ENCODE measurements at regions not wholly inside any gene's neighbourhood (a gene's known extent, or its start where the extent isn't known, plus 50 kb on each side); places are given as distances from the start of the nearest gene placed in this dataset.

- Histone ChIP-seq H3K9ac (ENCODE audit: low read length) (no peak overlapping the region), H2BK15ac (replicated peaks; ENCODE audit: low read depth) (no peak overlapping the region), H3K27ac (ENCODE audit: low read depth, low read length) (no peak overlapping the region), H2AK5ac (ENCODE audit: low read length) (no peak overlapping the region), H3K79me2 (ENCODE audit: control insufficient read depth, insufficient read depth, low read length) (no peaks in the 10 kb centered on the region), H3K18ac (ENCODE audit: low read length) (no peak overlapping the region), H4K8ac (ENCODE audit: low read depth, low read length) (no peak overlapping the region), H2BK5ac (ENCODE audit: low read length) (no peak overlapping the region), H3K56ac (ENCODE audit: low read length) (no peak overlapping the region), H2BK120ac (ENCODE audit: low read depth, low read length) (no peak overlapping the region), H3K79me1 (ENCODE audit: low read length) (no peaks in the 10 kb centered on the region), H3K4me3 (ENCODE audit: low read length) (no peak overlapping the region), H4K5ac (ENCODE audit: low read length) (no peak overlapping the region), H3K4ac (ENCODE audit: low read depth, low read length) (no peak overlapping the region), H3K4me2 (ENCODE audit: low read length) (no peak overlapping the region), H3K23ac (ENCODE audit: low read length) (no peak overlapping the region), H3K36me3 (ENCODE audit: control insufficient read depth, insufficient read depth, low read length) (no peaks in the 10 kb centered on the region), H3K4me1 (ENCODE audit: control insufficient read depth, low read depth, low read length) (no peaks in the 10 kb centered on the region), H3K27me3 (ENCODE audit: insufficient read depth, low read length, poor library complexity) (no peaks in the 10 kb centered on the region)
- peak; percentile 54 for DNase-seq
- no CpG with 5 or more reads among the region's 4 CpGs for WGBS (ENCODE audit: extremely low coverage, insufficient coverage, low lambda C conversion rate)
Measured at GRCh38 chr12:87274594-87275245, 754.5 kb downstream of the C12orf50 start.

GRCh38 chr12:87272851-87273250, 756.4 kb downstream of the C12orf50 start:
- H3K4ac ChIP-seq (ENCODE audit: low read depth, low read length) = no peak overlapping the region
- no peak overlapping the region for H3K23ac ChIP-seq (ENCODE audit: low read length)
- H3K9ac ChIP-seq (ENCODE audit: low read length) = no peak overlapping the region
- no peak overlapping the region for H3K4me2 ChIP-seq (ENCODE audit: low read length)
- no peaks in the 10 kb centered on the region for H3K36me3 ChIP-seq (ENCODE audit: control insufficient read depth, insufficient read depth, low read length)
- no peak overlapping the region for H2BK5ac ChIP-seq (ENCODE audit: low read length)
- DNase-seq = no peak
- WGBS (ENCODE audit: extremely low coverage, insufficient coverage, low lambda C conversion rate) = no CpG with 5 or more reads among the region's 2 CpGs
- H3K56ac ChIP-seq (ENCODE audit: low read length) = no peak overlapping the region
- H3K4me1 ChIP-seq (ENCODE audit: control insufficient read depth, low read depth, low read length) = no peaks in the 10 kb centered on the region
- H3K27ac ChIP-seq (ENCODE audit: low read depth, low read length) = no peak overlapping the region
- H2AK5ac ChIP-seq (ENCODE audit: low read length) = no peak overlapping the region
- no peak overlapping the region for H2BK15ac ChIP-seq (replicated peaks; ENCODE audit: low read depth)
- no peaks in the 10 kb centered on the region for H3K27me3 ChIP-seq (ENCODE audit: insufficient read depth, low read length, poor library complexity)
- no peaks in the 10 kb centered on the region for H3K79me1 ChIP-seq (ENCODE audit: low read length)
- H3K4me3 ChIP-seq (ENCODE audit: low read length) = no peak overlapping the region
- H4K5ac ChIP-seq (ENCODE audit: low read length) = no peak overlapping the region
- H2BK120ac ChIP-seq (ENCODE audit: low read depth, low read length) = no peak overlapping the region
- H3K18ac ChIP-seq (ENCODE audit: low read length) = no peak overlapping the region
- no peak overlapping the region for H4K8ac ChIP-seq (ENCODE audit: low read depth, low read length)
- H3K79me2 ChIP-seq (ENCODE audit: control insufficient read depth, insufficient read depth, low read length) = no peaks in the 10 kb centered on the region

- no peak overlapping the region for H3K4ac ChIP-seq (ENCODE audit: low read depth, low read length)
- no peaks in the 10 kb centered on the region for H3K27me3 ChIP-seq (ENCODE audit: insufficient read depth, low read length, poor library complexity)
- H2BK5ac ChIP-seq (ENCODE audit: low read length) = no peak overlapping the region
- no peak for DNase-seq
- H3K9ac ChIP-seq (ENCODE audit: low read length) = no peak overlapping the region
- H3K18ac ChIP-seq (ENCODE audit: low read length) = no peak overlapping the region
- H4K8ac ChIP-seq (ENCODE audit: low read depth, low read length) = no peak overlapping the region
- no peaks in the 10 kb centered on the region for H3K36me3 ChIP-seq (ENCODE audit: control insufficient read depth, insufficient read depth, low read length)
- no peaks in the 10 kb centered on the region for H3K79me2 ChIP-seq (ENCODE audit: control insufficient read depth, insufficient read depth, low read length)
- no peak overlapping the region for H2BK120ac ChIP-seq (ENCODE audit: low read depth, low read length)
- no peak overlapping the region for H2BK15ac ChIP-seq (replicated peaks; ENCODE audit: low read depth)
- H2AK5ac ChIP-seq (ENCODE audit: low read length) = no peak overlapping the region
- no peak overlapping the region for H3K4me3 ChIP-seq (ENCODE audit: low read length)
- H3K4me1 ChIP-seq (ENCODE audit: control insufficient read depth, low read depth, low read length) = no peaks in the 10 kb centered on the region
- no peaks in the 10 kb centered on the region for H3K79me1 ChIP-seq (ENCODE audit: low read length)
- WGBS (ENCODE audit: extremely low coverage, insufficient coverage, low lambda C conversion rate) = no CpG with 5 or more reads among the region's 3 CpGs
- no peak overlapping the region for H3K23ac ChIP-seq (ENCODE audit: low read length)
- H3K56ac ChIP-seq (ENCODE audit: low read length) = no peak overlapping the region
- H4K5ac ChIP-seq (ENCODE audit: low read length) = no peak overlapping the region
- no peak overlapping the region for H3K4me2 ChIP-seq (ENCODE audit: low read length)
- no peak overlapping the region for H3K27ac ChIP-seq (ENCODE audit: low read depth, low read length)
Measured at GRCh38 chr12:87270919-87271318, 758.3 kb downstream of the C12orf50 start.

- Histone ChIP-seq H3K23ac (ENCODE audit: low read length) (no peak overlapping the region), H3K27me3 (ENCODE audit: insufficient read depth, low read length, poor library complexity) (no peaks in the 10 kb centered on the region), H3K27ac (ENCODE audit: low read depth, low read length) (no peak overlapping the region), H3K56ac (ENCODE audit: low read length) (no peak overlapping the region), H3K18ac (ENCODE audit: low read length) (no peak overlapping the region), H4K5ac (ENCODE audit: low read length) (no peak overlapping the region), H3K4me1 (ENCODE audit: control insufficient read depth, low read depth, low read length) (no peaks in the 10 kb centered on the region), H2BK5ac (ENCODE audit: low read length) (no peak overlapping the region), H3K4me2 (ENCODE audit: low read length) (no peak overlapping the region), H4K8ac (ENCODE audit: low read depth, low read length) (no peak overlapping the region), H2AK5ac (ENCODE audit: low read length) (no peak overlapping the region), H3K36me3 (ENCODE audit: control insufficient read depth, insufficient read depth, low read length) (no peaks in the 10 kb centered on the region), H3K9ac (ENCODE audit: low read length) (no peak overlapping the region), H3K79me1 (ENCODE audit: low read length) (no peaks in the 10 kb centered on the region), H3K79me2 (ENCODE audit: control insufficient read depth, insufficient read depth, low read length) (no peaks in the 10 kb centered on the region), H2BK120ac (ENCODE audit: low read depth, low read length) (no peak overlapping the region), H2BK15ac (replicated peaks; ENCODE audit: low read depth) (no peak overlapping the region), H3K4me3 (ENCODE audit: low read length) (no peak overlapping the region), H3K4ac (ENCODE audit: low read depth, low read length) (no peak overlapping the region)
- peak; percentile 27 for DNase-seq
- no CpG with 5 or more reads among the region's 2 CpGs for WGBS (ENCODE audit: extremely low coverage, insufficient coverage, low lambda C conversion rate)
Measured at GRCh38 chr12:87266305-87266704, 762.9 kb downstream of the C12orf50 start.

GRCh38 chr12:87259391-87259790, 769.8 kb downstream of the C12orf50 start:
- DNase-seq = no peak
- Histone ChIP-seq H3K27ac (ENCODE audit: low read depth, low read length) (no peak overlapping the region), H3K79me2 (ENCODE audit: control insufficient read depth, insufficient read depth, low read length) (no peaks in the 10 kb centered on the region), H3K23ac (ENCODE audit: low read length) (no peak overlapping the region), H3K4ac (ENCODE audit: low read depth, low read length) (no peak overlapping the region), H2AK5ac (ENCODE audit: low read length) (no peak overlapping the region), H3K36me3 (ENCODE audit: control insufficient read depth, insufficient read depth, low read length) (no peaks in the 10 kb centered on the region), H3K4me2 (ENCODE audit: low read length) (no peak overlapping the region), H3K79me1 (ENCODE audit: low read length) (no peaks in the 10 kb centered on the region), H4K8ac (ENCODE audit: low read depth, low read length) (no peak overlapping the region), H3K56ac (ENCODE audit: low read length) (no peak overlapping the region), H2BK5ac (ENCODE audit: low read length) (no peak overlapping the region), H3K4me1 (ENCODE audit: control insufficient read depth, low read depth, low read length) (no peaks in the 10 kb centered on the region), H2BK120ac (ENCODE audit: low read depth, low read length) (no peak overlapping the region), H4K5ac (ENCODE audit: low read length) (no peak overlapping the region), H2BK15ac (replicated peaks; ENCODE audit: low read depth) (no peak overlapping the region), H3K9ac (ENCODE audit: low read length) (no peak overlapping the region), H3K4me3 (ENCODE audit: low read length) (no peak overlapping the region), H3K27me3 (ENCODE audit: insufficient read depth, low read length, poor library complexity) (no peaks in the 10 kb centered on the region), H3K18ac (ENCODE audit: low read length) (no peak overlapping the region)

GRCh38 chr12:87254381-87255030, 774.7 kb downstream of the C12orf50 start:
- H2BK15ac ChIP-seq (replicated peaks; ENCODE audit: low read depth) = no peak overlapping the region
- no peak overlapping the region for H2BK5ac ChIP-seq (ENCODE audit: low read length)
- no peaks in the 10 kb centered on the region for H3K79me1 ChIP-seq (ENCODE audit: low read length)
- no peak overlapping the region for H3K4ac ChIP-seq (ENCODE audit: low read depth, low read length)
- H3K27me3 ChIP-seq (ENCODE audit: insufficient read depth, low read length, poor library complexity) = no peaks in the 10 kb centered on the region
- no peaks in the 10 kb centered on the region for H3K4me1 ChIP-seq (ENCODE audit: control insufficient read depth, low read depth, low read length)
- WGBS (ENCODE audit: extremely low coverage, insufficient coverage, low lambda C conversion rate) = no CpG with 5 or more reads among the region's 2 CpGs
- no peak overlapping the region for H3K4me2 ChIP-seq (ENCODE audit: low read length)
- H3K56ac ChIP-seq (ENCODE audit: low read length) = no peak overlapping the region
- no peaks in the 10 kb centered on the region for H3K36me3 ChIP-seq (ENCODE audit: control insufficient read depth, insufficient read depth, low read length)
- no peak overlapping the region for H3K4me3 ChIP-seq (ENCODE audit: low read length)
- H4K5ac ChIP-seq (ENCODE audit: low read length) = no peak overlapping the region
- H3K79me2 ChIP-seq (ENCODE audit: control insufficient read depth, insufficient read depth, low read length) = no peaks in the 10 kb centered on the region
- no peak overlapping the region for H2BK120ac ChIP-seq (ENCODE audit: low read depth, low read length)
- H4K8ac ChIP-seq (ENCODE audit: low read depth, low read length) = no peak overlapping the region
- no peak overlapping the region for H3K9ac ChIP-seq (ENCODE audit: low read length)
- DNase-seq = no peak
- H3K18ac ChIP-seq (ENCODE audit: low read length) = no peak overlapping the region
- H2AK5ac ChIP-seq (ENCODE audit: low read length) = no peak overlapping the region
- no peak overlapping the region for H3K23ac ChIP-seq (ENCODE audit: low read length)
- H3K27ac ChIP-seq (ENCODE audit: low read depth, low read length) = no peak overlapping the region

All from mesendoderm (in vitro differentiated cells).